ENCODE measurements at regions not wholly inside any gene's neighbourhood (a gene's known extent, or its start where the extent isn't known, plus 50 kb on each side); places are given as distances from the start of the nearest gene placed in this dataset.

DNA sequence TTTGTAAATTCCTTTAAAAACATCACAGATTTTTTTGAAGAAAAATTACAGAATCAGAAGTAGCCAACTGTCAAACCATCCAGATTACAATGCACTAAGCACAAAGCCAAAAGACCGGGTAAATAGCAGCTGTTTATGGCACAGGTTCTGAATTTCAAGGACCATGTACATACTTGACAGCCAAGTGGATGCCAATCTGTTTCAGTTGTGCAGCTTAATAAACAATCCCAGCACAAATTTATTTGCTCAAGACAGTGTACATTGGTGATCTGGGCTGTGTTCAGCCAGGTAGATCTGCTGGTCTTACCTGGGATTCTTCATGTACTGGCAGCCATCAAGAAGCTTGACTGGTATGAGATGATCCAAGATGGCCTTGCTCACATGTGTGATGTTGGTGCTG, 229.8 kb upstream of the FLRT2 start:
- TF ChIP-seq POLR2A (IDR thresholded peaks at IDR 0.05; ENCODE audit: extremely low read depth, insufficient read length): no peak
- TF ChIP-seq, protein P1, sequence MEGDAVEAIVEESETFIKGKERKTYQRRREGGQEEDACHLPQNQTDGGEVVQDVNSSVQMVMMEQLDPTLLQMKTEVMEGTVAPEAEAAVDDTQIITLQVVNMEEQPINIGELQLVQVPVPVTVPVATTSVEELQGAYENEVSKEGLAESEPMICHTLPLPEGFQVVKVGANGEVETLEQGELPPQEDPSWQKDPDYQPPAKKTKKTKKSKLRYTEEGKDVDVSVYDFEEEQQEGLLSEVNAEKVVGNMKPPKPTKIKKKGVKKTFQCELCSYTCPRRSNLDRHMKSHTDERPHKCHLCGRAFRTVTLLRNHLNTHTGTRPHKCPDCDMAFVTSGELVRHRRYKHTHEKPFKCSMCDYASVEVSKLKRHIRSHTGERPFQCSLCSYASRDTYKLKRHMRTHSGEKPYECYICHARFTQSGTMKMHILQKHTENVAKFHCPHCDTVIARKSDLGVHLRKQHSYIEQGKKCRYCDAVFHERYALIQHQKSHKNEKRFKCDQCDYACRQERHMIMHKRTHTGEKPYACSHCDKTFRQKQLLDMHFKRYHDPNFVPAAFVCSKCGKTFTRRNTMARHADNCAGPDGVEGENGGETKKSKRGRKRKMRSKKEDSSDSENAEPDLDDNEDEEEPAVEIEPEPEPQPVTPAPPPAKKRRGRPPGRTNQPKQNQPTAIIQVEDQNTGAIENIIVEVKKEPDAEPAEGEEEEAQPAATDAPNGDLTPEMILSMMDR (IDR thresholded peaks at IDR 0.05; ENCODE audit: low read depth, low read length): no peak

Measured in NB4 (cell line).